ENCODE measurements at regions not wholly inside any gene's neighbourhood (a gene's known extent, or its start where the extent isn't known, plus 50 kb on each side); places are given as distances from the start of the nearest gene placed in this dataset.

DNA sequence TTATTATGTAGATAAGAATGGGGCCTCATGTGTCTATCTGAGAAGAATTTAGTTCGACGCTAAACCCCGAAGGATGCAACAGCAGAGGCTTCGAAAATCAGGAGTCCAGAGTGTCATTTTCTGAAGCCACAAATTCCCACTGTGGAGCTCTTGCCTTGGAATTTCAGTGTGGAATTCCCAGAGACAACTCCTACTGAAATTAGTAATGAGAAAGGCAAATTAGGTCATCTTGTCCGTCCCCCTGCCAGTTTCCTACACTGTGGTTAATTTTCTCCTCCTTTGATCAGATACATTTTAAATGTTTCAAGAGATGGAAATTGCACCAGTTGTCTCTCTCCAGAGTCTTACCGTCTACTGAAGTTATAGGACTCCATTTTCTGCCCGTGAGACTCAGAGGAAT is 633.6 kb downstream of the BNC2 start:
- DNase-seq (ENCODE audit: low read depth in 2 of 2), result peak; percentile 75 to 77

- DNase-seq (ENCODE audit: low read depth in 2 of 2), result no peak
These were observed 631.8 kb downstream of the BNC2 start for GRCh38 chr9:16238623-16239138.

- DNase-seq (ENCODE audit: low read depth in 2 of 2), result no peak
These were observed 629.2 kb downstream of the BNC2 start for GRCh38 chr9:16241231-16241630.

- no peak for DNase-seq (ENCODE audit: low read depth in 2 of 2)
These were observed 626.7 kb downstream of the BNC2 start for GRCh38 chr9:16243798-16244197.

GRCh38 chr9:16245756-16246440 is 624.6 kb downstream of the BNC2 start:
- no peak for DNase-seq (ENCODE audit: low read depth in 2 of 2)

GRCh38 chr9:16246785-16247184 is 623.7 kb downstream of the BNC2 start:
- no peak for DNase-seq (ENCODE audit: low read depth in 2 of 2)

DNA sequence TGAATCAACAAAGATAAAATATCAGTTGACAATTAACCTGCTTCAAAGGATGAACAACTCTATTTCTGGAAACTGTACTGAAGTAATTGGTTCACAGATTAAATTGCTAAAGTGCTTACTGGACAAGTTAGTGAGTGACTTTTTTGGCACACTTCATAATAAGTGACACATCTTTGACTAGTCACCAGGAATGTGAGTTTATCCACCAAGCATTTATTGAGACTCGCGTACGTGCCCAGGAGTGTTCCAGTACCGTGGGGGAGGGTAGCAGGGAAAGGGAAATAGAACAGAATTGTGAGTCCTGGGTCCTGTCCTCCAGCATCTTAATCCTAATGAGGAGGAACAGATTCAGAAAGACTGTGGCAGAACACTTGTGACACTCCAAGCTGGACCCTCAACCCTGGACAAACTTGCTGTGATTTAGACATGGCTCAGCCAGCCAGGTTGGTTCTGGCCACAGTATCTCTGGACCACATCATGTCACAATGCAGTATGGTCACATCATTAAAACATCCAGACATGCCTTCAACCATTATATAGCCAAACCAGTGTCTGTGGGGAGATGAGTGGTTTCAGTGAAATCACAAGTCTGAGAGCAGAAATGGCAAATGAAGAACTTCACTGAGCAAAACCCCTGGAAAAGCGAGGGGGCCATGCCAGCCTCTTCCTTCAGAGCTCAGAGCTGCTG is 623.1 kb downstream of the BNC2 start:
- no peak for DNase-seq (ENCODE audit: low read depth in 2 of 2)

- DNase-seq (ENCODE audit: low read depth in 2 of 2), result no peak
These were observed 621.6 kb downstream of the BNC2 start for GRCh38 chr9:16248822-16249221.

DNA sequence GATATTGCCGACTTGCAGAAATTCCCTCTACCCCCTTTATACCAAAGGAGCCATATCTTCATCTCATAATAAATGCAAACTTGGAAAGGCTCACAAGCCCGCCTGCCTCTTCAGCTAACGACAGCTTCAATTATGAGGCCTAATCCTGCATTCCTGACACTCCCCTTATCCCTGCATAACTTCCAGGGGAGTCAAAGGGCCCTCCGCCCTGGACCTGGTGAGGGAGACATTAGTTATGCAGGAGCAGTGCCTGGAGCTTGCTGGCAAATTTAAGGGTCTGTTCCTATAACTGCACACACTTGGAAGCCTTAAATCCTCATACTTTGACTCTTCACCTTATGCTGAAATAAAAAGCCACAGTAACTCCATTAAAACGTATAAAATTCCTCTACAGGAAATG is 617.9 kb downstream of the BNC2 start:
- DNase-seq (ENCODE audit: low read depth in 2 of 2), result no peak

- no peak for DNase-seq (ENCODE audit: low read depth in 2 of 2)
These were observed 615.8 kb downstream of the BNC2 start for GRCh38 chr9:16254674-16255073.

DNA sequence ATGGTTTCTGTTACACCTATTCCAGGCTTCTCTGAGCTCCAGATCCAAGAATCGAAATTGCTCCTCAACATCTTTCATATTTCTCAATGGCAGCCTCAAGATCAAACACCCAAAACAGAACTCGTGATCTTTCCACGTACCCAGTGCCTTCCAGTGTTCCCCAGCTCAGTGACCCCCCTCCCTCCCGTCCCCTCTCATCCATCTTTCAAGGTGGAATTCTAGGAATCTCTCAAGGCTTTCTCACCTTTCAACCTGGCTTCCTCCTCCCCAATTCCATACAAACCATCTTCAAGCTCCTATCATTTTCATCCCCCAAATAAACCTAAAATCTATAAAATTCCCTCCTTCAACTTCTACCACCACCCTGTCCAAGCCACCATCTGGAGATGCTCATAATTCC is 615.3 kb downstream of the BNC2 start:
- no peak for DNase-seq (ENCODE audit: low read depth in 2 of 2)

- DNase-seq (ENCODE audit: low read depth in 2 of 2), result no peak
These were observed 612.9 kb downstream of the BNC2 start for GRCh38 chr9:16257604-16258003.

- DNase-seq (ENCODE audit: low read depth in 2 of 2), result no peak
These were observed 612.3 kb downstream of the BNC2 start for GRCh38 chr9:16258191-16258590.

DNA sequence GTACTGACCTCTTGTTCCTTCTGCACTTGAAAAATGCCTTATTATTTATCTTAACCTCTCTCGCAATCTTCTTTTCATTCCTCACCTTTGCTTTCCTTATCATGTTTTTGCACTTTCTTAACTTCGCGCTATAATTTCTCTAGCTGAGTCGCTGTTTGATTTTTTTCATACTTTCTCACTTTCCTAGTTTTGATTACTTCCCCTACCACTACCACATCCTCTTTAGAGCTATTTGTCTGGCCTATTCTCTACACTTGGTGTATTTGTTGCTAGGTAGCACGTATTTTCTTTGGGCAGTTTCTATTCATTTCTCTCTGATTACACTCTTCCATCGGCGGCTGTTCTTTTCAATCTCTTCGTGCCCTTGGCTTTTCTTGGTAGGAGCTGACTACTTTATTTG is 611.8 kb downstream of the BNC2 start:
- no peak for DNase-seq (ENCODE audit: low read depth in 2 of 2)

DNA sequence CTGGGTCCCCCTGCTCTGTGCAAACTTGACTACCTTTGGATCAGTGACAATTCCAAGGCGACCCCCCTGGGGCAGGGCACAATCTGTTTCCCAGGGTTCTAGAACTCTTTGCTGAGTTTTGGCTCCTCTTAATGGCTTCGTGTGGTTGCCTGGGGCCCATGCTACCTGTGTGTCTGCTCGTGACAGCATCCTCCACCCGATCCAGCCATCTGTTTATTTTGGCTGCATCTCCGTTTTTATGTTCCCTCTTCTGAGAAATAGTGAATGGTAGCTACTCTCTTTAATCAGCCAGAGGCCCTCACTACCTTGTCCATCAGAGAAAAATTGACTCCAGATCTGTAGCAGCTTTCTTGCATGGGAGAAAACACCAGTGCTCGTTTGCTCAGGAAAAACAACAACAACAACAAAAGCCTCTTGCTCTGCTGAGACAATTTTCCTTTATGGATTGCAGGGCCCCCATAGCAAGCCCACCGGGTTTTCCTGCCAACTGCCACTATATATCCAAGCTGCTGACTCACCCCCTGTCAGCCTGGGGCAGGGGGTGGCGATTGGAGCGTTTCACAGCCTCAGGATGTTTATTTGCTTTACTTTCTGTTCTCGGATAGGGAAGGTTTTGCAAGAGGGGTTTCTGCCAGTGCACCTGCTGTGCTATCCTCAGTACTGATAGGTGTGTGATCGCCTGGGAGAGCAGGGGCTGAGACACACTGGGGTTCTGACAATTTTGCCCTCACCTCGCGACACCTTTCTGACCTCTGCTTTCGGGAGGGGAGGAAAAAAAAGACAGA is 607.8 kb downstream of the BNC2 start:
- no peak for DNase-seq (ENCODE audit: low read depth in 2 of 2)

DNA sequence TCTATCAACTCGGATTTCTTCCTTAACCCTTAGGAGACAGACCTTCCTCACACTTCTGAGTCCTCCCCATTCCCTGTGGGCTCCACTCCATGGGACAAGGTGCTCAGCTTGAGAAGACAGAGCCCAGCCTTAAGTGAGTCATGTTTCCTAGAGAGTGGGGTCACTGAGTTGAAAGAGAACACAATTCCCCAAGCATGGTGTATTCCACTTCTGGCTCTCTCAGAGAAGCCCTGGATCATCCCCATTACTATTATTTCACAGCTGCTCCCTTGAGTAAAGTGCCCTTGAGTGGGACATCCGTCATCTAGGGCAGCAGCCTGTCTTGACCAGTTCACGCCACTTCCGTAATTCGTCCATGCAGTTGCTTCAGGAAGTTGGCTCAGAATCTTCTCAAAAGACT is 604.8 kb downstream of the BNC2 start:
- DNase-seq (ENCODE audit: low read depth in 2 of 2), result no peak

DNA sequence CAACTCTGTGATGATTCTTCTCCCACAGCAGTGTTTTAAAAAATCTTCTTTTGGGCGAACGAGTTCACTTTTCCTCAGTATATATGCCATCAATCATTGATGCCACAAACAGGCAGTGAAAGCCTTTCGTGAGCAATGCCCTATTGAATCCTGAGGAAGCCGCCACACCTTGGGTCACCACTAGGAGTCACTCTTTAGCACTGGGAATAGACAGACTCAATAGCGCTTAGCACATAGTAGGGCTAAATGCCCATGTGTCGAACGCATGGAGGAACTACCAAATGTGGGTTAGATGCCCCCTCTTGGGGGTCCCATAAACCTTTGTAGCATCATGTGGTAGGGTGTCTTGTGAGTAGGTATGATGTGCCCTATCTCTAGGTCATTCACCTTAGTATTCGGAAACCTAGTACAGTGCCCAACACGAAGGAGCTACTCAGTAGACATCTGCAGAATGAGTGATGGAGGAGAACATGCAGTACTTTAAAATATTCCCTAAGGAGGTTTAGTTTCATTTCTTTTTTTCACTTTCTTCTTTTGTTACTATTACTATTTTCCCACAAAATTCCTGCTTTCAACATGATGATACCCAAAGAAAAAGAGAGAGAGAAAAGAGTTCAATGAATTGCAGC is 603.7 kb downstream of the BNC2 start:
- no peak for DNase-seq (ENCODE audit: low read depth in 2 of 2)

- peak in 1 of 2 experiments; percentile 40 for DNase-seq (ENCODE audit: low read depth in 2 of 2)
These were observed 603.0 kb downstream of the BNC2 start for GRCh38 chr9:16267281-16268066.

GRCh38 chr9:16268067-16268881 is 602.2 kb downstream of the BNC2 start:
- DNase-seq (ENCODE audit: low read depth in 2 of 2), result no peak

- no peak for DNase-seq (ENCODE audit: low read depth in 2 of 2)
These were observed 598.5 kb downstream of the BNC2 start for GRCh38 chr9:16271967-16272366.
